Activated CD8-positive, alpha-beta T cell treated with anti-CD3 and anti-CD28 coated beads, Interleukin-2, amount 10 ng/mL, durations not matched to agents 7 days and 5 days (primary cell): ENCODE measurements at regions not wholly inside any gene's neighbourhood (a gene's known extent, or its start where the extent isn't known, plus 50 kb on each side); places are given as distances from the start of the nearest gene placed in this dataset.
"Not testable (repeated sequence)": the region's sequence is repeated elsewhere in the genome, so short reads cannot be mapped to it uniquely, and the experiment has no call there.

Experiments used
- ATAC-seq: fragments of 150-1000 bp; cut with Tn5 transposase; one replicate; pipeline ENCODE4 v1.10.0; 2021; ENCODE audit warnings: moderate library complexity
- CTCF ChIA-PET: fragments of 350-600 bp; sonication (Branson Sonifier 250); formaldehyde crosslinking; loops from one replicate; lab custom pipeline; 2021; ENCODE audit warnings: antibody characterized with exemption; lab: Charles Lee
- POLR2A ChIA-PET: fragments of 350-600 bp; sonication (Branson Sonifier 250); formaldehyde crosslinking; loops from one replicate; lab custom pipeline; 2021; ENCODE audit warnings: antibody characterized with exemption; lab: Charles Lee
- DNase-seq: peaks from one replicate; pipeline ENCODE4 v3.0.0-alpha.2; 2020
- H3K27ac Mint-ChIP-seq: one replicate; pipeline ENCODE4 v1.8.0; 2021; ENCODE audit warnings: mild to moderate bottlenecking, mixed read lengths
- H3K27me3 Mint-ChIP-seq: one replicate; pipeline ENCODE4 v1.8.0; 2021; ENCODE audit warnings: low read depth, mixed read lengths
- H3K36me3 Mint-ChIP-seq: one replicate; pipeline ENCODE4 v1.8.0; 2021; ENCODE audit warnings: low read depth, mixed read lengths
- H3K4me1 Mint-ChIP-seq: one replicate; pipeline ENCODE4 v1.8.0; 2021; ENCODE audit warnings: low read depth, mixed read lengths
- H3K4me3 Mint-ChIP-seq: one replicate; pipeline ENCODE4 v1.8.0; 2021; ENCODE audit warnings: mild to moderate bottlenecking, mixed read lengths
- H3K9me3 Mint-ChIP-seq: one replicate; pipeline ENCODE4 v1.8.0; 2022; ENCODE audit warnings: mixed read lengths; ENCODE audit not compliant: insufficient read depth

- no peak overlapping the region for H3K27ac Mint-ChIP-seq
- DNase-seq (no peak), ATAC-seq (no peak)
- CTCF ChIA-PET, result no interaction called here
- no peaks in the 10 kb centered on the region for H3K9me3 Mint-ChIP-seq
- H3K4me3 Mint-ChIP-seq, result no peak overlapping the region
- no peaks in the 10 kb centered on the region for H3K36me3 Mint-ChIP-seq
- POLR2A ChIA-PET, result no interaction called here
- H3K27me3 Mint-ChIP-seq, result no peaks in the 10 kb centered on the region
- no peaks in the 10 kb centered on the region for H3K4me1 Mint-ChIP-seq
These were observed 422.0 kb downstream of the SOX2 start for GRCh38 chr3:182133752-182134151.

GRCh38 chr3:182135056-182135455, 423.3 kb downstream of the SOX2 start:
- no peaks in the 10 kb centered on the region for H3K36me3 Mint-ChIP-seq
- ChIA-PET POLR2A (no interaction called here), CTCF (no interaction called here)
- no peak overlapping the region for H3K4me3 Mint-ChIP-seq
- no peaks in the 10 kb centered on the region for H3K9me3 Mint-ChIP-seq
- H3K27me3 Mint-ChIP-seq, result no peaks in the 10 kb centered on the region
- DNase-seq, result no peak
- no peak for ATAC-seq
- H3K4me1 Mint-ChIP-seq, result no peaks in the 10 kb centered on the region
- H3K27ac Mint-ChIP-seq, result no peak overlapping the region

- Mint-ChIP-seq H3K9me3 (no peaks in the 10 kb centered on the region), H3K27ac (no peak overlapping the region), H3K36me3 (no peaks in the 10 kb centered on the region), H3K4me3 (no peak overlapping the region), H3K27me3 (no peaks in the 10 kb centered on the region), H3K4me1 (no peaks in the 10 kb centered on the region)
- no peak for ATAC-seq
- CTCF ChIA-PET, result no interaction called here
- POLR2A ChIA-PET, result no interaction called here
- DNase-seq, result no peak
These were observed 424.5 kb downstream of the SOX2 start for GRCh38 chr3:182136008-182136910.

GRCh38 chr3:182138393-182138792, 426.7 kb downstream of the SOX2 start:
- POLR2A ChIA-PET, result no interaction called here
- Mint-ChIP-seq H3K4me3 (no peak overlapping the region), H3K36me3 (no peaks in the 10 kb centered on the region), H3K27me3 (no peaks in the 10 kb centered on the region), H3K9me3 (no peaks in the 10 kb centered on the region), H3K27ac (no peak overlapping the region), H3K4me1 (no peaks in the 10 kb centered on the region)
- CTCF ChIA-PET, result no interaction called here
- no peak for DNase-seq
- ATAC-seq, result no peak

GRCh38 chr3:182139627-182140357, 428.1 kb downstream of the SOX2 start:
- ChIA-PET CTCF (no interaction called here), POLR2A (no interaction called here)
- Mint-ChIP-seq H3K27me3 (no peaks in the 10 kb centered on the region), H3K9me3 (no peaks in the 10 kb centered on the region), H3K36me3 (no peaks in the 10 kb centered on the region), H3K27ac (no peak overlapping the region), H3K4me3 (no peak overlapping the region), H3K4me1 (no peaks in the 10 kb centered on the region)
- no peak for ATAC-seq
- DNase-seq, result no peak

GRCh38 chr3:182142928-182143327, 431.2 kb downstream of the SOX2 start:
- ATAC-seq, result no peak
- POLR2A ChIA-PET, result interaction anchor here (0.7 kb wide), 1 partner anchor 120 kb away, joined by 3 read pairs; no protein-coding TSS in a partner anchor
- Mint-ChIP-seq H3K4me3 (no peak overlapping the region), H3K36me3 (no peaks in the 10 kb centered on the region), H3K27me3 (no peaks in the 10 kb centered on the region), H3K27ac (no peak overlapping the region), H3K9me3 (no peaks in the 10 kb centered on the region), H3K4me1 (no peaks in the 10 kb centered on the region)
- CTCF ChIA-PET, result no interaction called here
- no peak for DNase-seq

GRCh38 chr3:182143903-182144302, 432.2 kb downstream of the SOX2 start:
- Mint-ChIP-seq H3K4me1 (no peaks in the 10 kb centered on the region), H3K9me3 (no peaks in the 10 kb centered on the region)

GRCh38 chr3:182148360-182148759, 436.6 kb downstream of the SOX2 start:
- H3K4me1 Mint-ChIP-seq, result no peaks in the 10 kb centered on the region
- POLR2A ChIA-PET, result no interaction called here
- H3K36me3 Mint-ChIP-seq, result no peaks in the 10 kb centered on the region
- H3K9me3 Mint-ChIP-seq, result no peaks in the 10 kb centered on the region
- DNase-seq, result no peak
- no peak for ATAC-seq
- H3K27me3 Mint-ChIP-seq, result no peaks in the 10 kb centered on the region
- no peak overlapping the region for H3K4me3 Mint-ChIP-seq
- no peak overlapping the region for H3K27ac Mint-ChIP-seq
- CTCF ChIA-PET, result no interaction called here

More at GRCh38 chr3:182143903-182144302, 432.2 kb downstream of the SOX2 start:
- no peak overlapping the region for H3K4me3 Mint-ChIP-seq
- ChIA-PET CTCF (no interaction called here), POLR2A (no interaction called here)
- DNase-seq (no peak), ATAC-seq (no peak)
- H3K27ac Mint-ChIP-seq, result no peak overlapping the region
- no peaks in the 10 kb centered on the region for H3K36me3 Mint-ChIP-seq
- no peaks in the 10 kb centered on the region for H3K27me3 Mint-ChIP-seq

GRCh38 chr3:182149594-182149993, 437.9 kb downstream of the SOX2 start:
- no peaks in the 10 kb centered on the region for H3K27me3 Mint-ChIP-seq
- CTCF ChIA-PET, result no interaction called here
- H3K27ac Mint-ChIP-seq, result no peak overlapping the region
- DNase-seq, result no peak
- POLR2A ChIA-PET, result no interaction called here
- ATAC-seq, result no peak
- H3K4me3 Mint-ChIP-seq, result no peak overlapping the region
- no peaks in the 10 kb centered on the region for H3K9me3 Mint-ChIP-seq
- no peaks in the 10 kb centered on the region for H3K4me1 Mint-ChIP-seq
- H3K36me3 Mint-ChIP-seq, result no peaks in the 10 kb centered on the region

- DNase-seq, H3K9me3 Mint-ChIP-seq, H3K4me1 Mint-ChIP-seq, H3K27ac Mint-ChIP-seq, H3K4me3 Mint-ChIP-seq, CTCF ChIA-PET, ATAC-seq, POLR2A ChIA-PET, H3K36me3 Mint-ChIP-seq, H3K27me3 Mint-ChIP-seq: not testable (repeated sequence)
These were observed 444.6 kb downstream of the SOX2 start for GRCh38 chr3:182156326-182156725.

GRCh38 chr3:182165234-182165633, 453.5 kb downstream of the SOX2 start:
- no peaks in the 10 kb centered on the region for H3K27me3 Mint-ChIP-seq
- H3K4me3 Mint-ChIP-seq, result no peak overlapping the region
- no peak overlapping the region for H3K27ac Mint-ChIP-seq
- ATAC-seq, result no peak
- ChIA-PET CTCF (no interaction called here), POLR2A (no interaction called here)
- no peaks in the 10 kb centered on the region for H3K4me1 Mint-ChIP-seq
- no peaks in the 10 kb centered on the region for H3K36me3 Mint-ChIP-seq
- DNase-seq, result no peak
- no peaks in the 10 kb centered on the region for H3K9me3 Mint-ChIP-seq

GRCh38 chr3:182172534-182172933, 460.8 kb downstream of the SOX2 start:
- CTCF ChIA-PET, result no interaction called here
- Mint-ChIP-seq H3K4me3 (no peak overlapping the region), H3K9me3 (no peaks in the 10 kb centered on the region), H3K27me3 (no peaks in the 10 kb centered on the region), H3K4me1 (no peaks in the 10 kb centered on the region), H3K27ac (no peak overlapping the region), H3K36me3 (no peaks in the 10 kb centered on the region)
- ATAC-seq, result no peak
- POLR2A ChIA-PET, result no interaction called here
- no peak for DNase-seq
